CD4-positive, alpha-beta T cell (primary cell): ENCODE measurements at regions not wholly inside any gene's neighbourhood (a gene's known extent, or its start where the extent isn't known, plus 50 kb on each side); places are given as distances from the start of the nearest gene placed in this dataset.

Experiments
- ATAC-seq: fragments of 200-7000 bp; cut with Tn5 transposase; one replicate; pipeline ENCODE4 v1.10.0; 2022; ENCODE audit warnings: mild to moderate bottlenecking; ENCODE audit not compliant: poor library complexity
- CTCF ChIA-PET: fragments of 350-600 bp; sonication (Branson Sonifier 250); formaldehyde crosslinking; loops from one replicate; lab custom pipeline; 2021; ENCODE audit warnings: antibody characterized with exemption, inconsistent platforms; lab: Charles Lee
- POLR2A ChIA-PET: fragments of 350-600 bp; sonication (Branson Sonifier 250); formaldehyde crosslinking; loops from one replicate; lab custom pipeline; 2021; ENCODE audit warnings: antibody characterized with exemption, inconsistent platforms; lab: Charles Lee
- DNase-seq, 14 experiments: peaks; one replicate each; pipeline ENCODE4 v3.0.0-alpha.2; 2013 to 2020; ENCODE audit warnings: mixed read lengths in 2 of 14
- H3K27ac ChIP-seq, 2 donors: one replicate each; pipeline versions ENCODE4 v1.5.1 to v1.7.0; 2013; ENCODE audit warnings: low read length in 2 of 2, low read depth in 1 of 2, mild to moderate bottlenecking in 1 of 2
- H3K27me3 ChIP-seq, 2 experiments: 1 replicate in 1 of 2; 2 replicates in 1 of 2; pipeline versions ENCODE4 v1.6.1 to v1.7.0; 2013; ENCODE audit warnings: low read length in 2 of 2, control low read depth in 1 of 2, mild to moderate bottlenecking in 1 of 2, moderate library complexity in 1 of 2; ENCODE audit not compliant: insufficient read depth in 2 of 2, control insufficient read depth in 1 of 2
- H3K36me3 ChIP-seq: one replicate; pipeline ENCODE4 v1.6.1; 2013; ENCODE audit warnings: low read length, control low read depth; ENCODE audit not compliant: insufficient read depth
- H3K4me1 ChIP-seq: one replicate; pipeline ENCODE4 v1.6.1; 2013; ENCODE audit warnings: low read length, control low read depth; ENCODE audit not compliant: insufficient read depth
- H3K4me3 ChIP-seq: one replicate; pipeline ENCODE4 v1.5.1; 2013; ENCODE audit warnings: mild to moderate bottlenecking, low read length, moderate library complexity
- H3K9me3 ChIP-seq, 2 experiments: 1 replicate in 1 of 2; 2 replicates in 1 of 2; pipeline versions ENCODE4 v1.6.1 to v1.7.0; 2013; ENCODE audit warnings: low read length in 2 of 2, mild to moderate bottlenecking in 2 of 2, control low read depth in 1 of 2, moderate library complexity in 1 of 2; ENCODE audit not compliant: control insufficient read depth in 1 of 2, insufficient read depth in 1 of 2
- H3K27ac Mint-ChIP-seq: one replicate; pipeline ENCODE4 v1.8.0; 2020; ENCODE audit warnings: mixed read lengths
- H3K27me3 Mint-ChIP-seq: one replicate; pipeline ENCODE4 v1.8.0; 2021; ENCODE audit warnings: mixed read lengths
- H3K36me3 Mint-ChIP-seq: one replicate; pipeline ENCODE4 v1.8.0; 2021; ENCODE audit warnings: low read depth, mixed read lengths
- H3K4me1 Mint-ChIP-seq: one replicate; pipeline ENCODE4 v1.8.0; 2021; ENCODE audit warnings: low read depth, mixed read lengths
- H3K4me3 Mint-ChIP-seq: one replicate; pipeline ENCODE4 v1.8.0; 2020; ENCODE audit warnings: mild to moderate bottlenecking, mixed read lengths
- H3K9me3 Mint-ChIP-seq: one replicate; pipeline ENCODE4 v1.8.0; 2020; ENCODE audit warnings: mixed read lengths
- intact Hi-C, 2 experiments: fragments of 100-400 bp; cut with DNase I in 1 of 2; cut with micrococcal nuclease in 1 of 2; formaldehyde crosslinking; loops; one replicate each; pipeline versions ENCODE4 v1.15.1 to v1.9.0; 2023 to 2025; cut with DNase I, micrococcal nuclease
- TF ChIP-seq, protein P1 (sequence below): fragments of 200-600 bp; IDR thresholded peaks from one replicate; pipeline ENCODE4 v1.8.0; 2022; ENCODE audit warnings: antibody characterized with exemption, mild to moderate bottlenecking

DNA sequence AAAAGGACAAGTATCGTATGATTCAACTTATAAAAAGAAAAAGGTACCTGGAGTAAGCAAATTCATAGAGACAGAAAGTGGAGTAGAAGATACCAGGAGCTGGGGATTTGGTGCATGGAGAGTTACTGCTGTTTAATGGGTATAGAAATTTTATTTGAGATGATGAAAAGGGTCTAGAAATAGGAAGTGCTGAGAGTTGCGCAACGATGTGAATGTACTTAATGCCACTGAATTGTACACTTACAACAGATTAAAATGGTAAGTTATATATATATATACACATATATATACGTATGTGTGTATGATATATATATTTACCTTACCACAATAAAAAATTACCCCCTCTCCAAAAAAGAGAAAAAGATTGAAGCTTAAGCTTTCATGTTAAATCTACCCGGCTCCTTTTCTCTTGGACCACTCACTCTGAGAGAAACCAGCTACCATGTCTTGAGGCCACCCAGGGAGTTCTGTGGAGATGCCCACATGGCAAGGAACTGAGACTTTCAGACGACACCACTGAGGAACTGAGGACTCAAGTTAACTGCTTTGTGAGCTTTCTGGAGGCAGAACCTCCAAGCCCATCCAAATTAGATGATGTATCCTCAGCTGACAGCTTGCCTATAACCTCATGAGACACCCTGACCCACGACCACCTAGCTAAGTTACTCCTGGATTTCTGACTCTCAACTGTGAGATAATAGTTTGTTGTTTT is 130.0 kb upstream of the BTG1 start:
- peaks cover 29% of the 10 kb centered on the region for H3K4me1 Mint-ChIP-seq
- H3K36me3 Mint-ChIP-seq = no peaks in the 10 kb centered on the region
- Histone ChIP-seq H3K27me3 (no peaks in the 10 kb centered on the region), H3K4me3 (no peak overlapping the region), H3K9me3 (no peaks in the 10 kb centered on the region), H3K27ac (no peak overlapping the region), H3K36me3 (no peaks in the 10 kb centered on the region), H3K4me1 (no peaks in the 10 kb centered on the region)
- intact Hi-C loops = no loop called here
- POLR2A ChIA-PET = interaction anchor here (1.0 to 1.3 kb wide), 3 partner anchors 15 to 230 kb away, joined by 3 read pairs; partner anchors contain the start of gene BTG1
- no peaks in the 10 kb centered on the region for H3K9me3 Mint-ChIP-seq
- no peak overlapping the region for H3K27ac Mint-ChIP-seq
- DNase-seq (peak in 1 of 14 experiments; percentile 25), ATAC-seq (no peak)
- no peak overlapping the region for H3K4me3 Mint-ChIP-seq
- TF ChIP-seq, protein P1, sequence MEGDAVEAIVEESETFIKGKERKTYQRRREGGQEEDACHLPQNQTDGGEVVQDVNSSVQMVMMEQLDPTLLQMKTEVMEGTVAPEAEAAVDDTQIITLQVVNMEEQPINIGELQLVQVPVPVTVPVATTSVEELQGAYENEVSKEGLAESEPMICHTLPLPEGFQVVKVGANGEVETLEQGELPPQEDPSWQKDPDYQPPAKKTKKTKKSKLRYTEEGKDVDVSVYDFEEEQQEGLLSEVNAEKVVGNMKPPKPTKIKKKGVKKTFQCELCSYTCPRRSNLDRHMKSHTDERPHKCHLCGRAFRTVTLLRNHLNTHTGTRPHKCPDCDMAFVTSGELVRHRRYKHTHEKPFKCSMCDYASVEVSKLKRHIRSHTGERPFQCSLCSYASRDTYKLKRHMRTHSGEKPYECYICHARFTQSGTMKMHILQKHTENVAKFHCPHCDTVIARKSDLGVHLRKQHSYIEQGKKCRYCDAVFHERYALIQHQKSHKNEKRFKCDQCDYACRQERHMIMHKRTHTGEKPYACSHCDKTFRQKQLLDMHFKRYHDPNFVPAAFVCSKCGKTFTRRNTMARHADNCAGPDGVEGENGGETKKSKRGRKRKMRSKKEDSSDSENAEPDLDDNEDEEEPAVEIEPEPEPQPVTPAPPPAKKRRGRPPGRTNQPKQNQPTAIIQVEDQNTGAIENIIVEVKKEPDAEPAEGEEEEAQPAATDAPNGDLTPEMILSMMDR = no peak
- no peaks in the 10 kb centered on the region for H3K27me3 Mint-ChIP-seq
- CTCF ChIA-PET = no interaction called here

DNA sequence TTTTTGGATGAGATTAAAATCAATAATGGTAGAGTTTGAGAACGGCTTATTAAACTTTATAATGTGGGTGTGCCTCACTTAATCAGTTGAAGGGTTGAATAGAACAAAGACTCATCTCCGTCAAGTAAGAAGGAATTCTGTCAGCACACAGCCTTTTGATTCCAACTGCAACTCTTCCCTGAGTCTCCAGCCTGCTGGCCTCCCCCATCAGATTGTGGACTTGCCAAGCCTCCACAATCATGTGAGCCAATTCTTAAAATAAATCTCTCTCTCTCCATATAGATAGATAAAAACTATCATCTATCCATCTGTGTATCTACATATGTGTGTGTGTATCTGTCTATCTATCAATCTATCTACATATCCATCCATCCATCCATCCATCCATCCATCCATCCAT is 127.4 kb upstream of the BTG1 start:
- H3K4me1 Mint-ChIP-seq = peaks cover 18% of the 10 kb centered on the region
- Histone ChIP-seq H3K27me3 (no peaks in the 10 kb centered on the region), H3K9me3 (no peaks in the 10 kb centered on the region), H3K27ac (no peak overlapping the region), H3K4me1 (no peaks in the 10 kb centered on the region), H3K4me3 (no peak overlapping the region), H3K36me3 (no peaks in the 10 kb centered on the region)
- intact Hi-C loops = no loop called here
- no peaks in the 10 kb centered on the region for H3K9me3 Mint-ChIP-seq
- CTCF ChIA-PET = no interaction called here
- TF ChIP-seq, protein P1 = no peak
- ATAC-seq = no peak
- no peak overlapping the region for H3K27ac Mint-ChIP-seq
- POLR2A ChIA-PET = no interaction called here
- no peak overlapping the region for H3K4me3 Mint-ChIP-seq
- no peaks in the 10 kb centered on the region for H3K36me3 Mint-ChIP-seq
- DNase-seq = no peak
- no peaks in the 10 kb centered on the region for H3K27me3 Mint-ChIP-seq

DNA sequence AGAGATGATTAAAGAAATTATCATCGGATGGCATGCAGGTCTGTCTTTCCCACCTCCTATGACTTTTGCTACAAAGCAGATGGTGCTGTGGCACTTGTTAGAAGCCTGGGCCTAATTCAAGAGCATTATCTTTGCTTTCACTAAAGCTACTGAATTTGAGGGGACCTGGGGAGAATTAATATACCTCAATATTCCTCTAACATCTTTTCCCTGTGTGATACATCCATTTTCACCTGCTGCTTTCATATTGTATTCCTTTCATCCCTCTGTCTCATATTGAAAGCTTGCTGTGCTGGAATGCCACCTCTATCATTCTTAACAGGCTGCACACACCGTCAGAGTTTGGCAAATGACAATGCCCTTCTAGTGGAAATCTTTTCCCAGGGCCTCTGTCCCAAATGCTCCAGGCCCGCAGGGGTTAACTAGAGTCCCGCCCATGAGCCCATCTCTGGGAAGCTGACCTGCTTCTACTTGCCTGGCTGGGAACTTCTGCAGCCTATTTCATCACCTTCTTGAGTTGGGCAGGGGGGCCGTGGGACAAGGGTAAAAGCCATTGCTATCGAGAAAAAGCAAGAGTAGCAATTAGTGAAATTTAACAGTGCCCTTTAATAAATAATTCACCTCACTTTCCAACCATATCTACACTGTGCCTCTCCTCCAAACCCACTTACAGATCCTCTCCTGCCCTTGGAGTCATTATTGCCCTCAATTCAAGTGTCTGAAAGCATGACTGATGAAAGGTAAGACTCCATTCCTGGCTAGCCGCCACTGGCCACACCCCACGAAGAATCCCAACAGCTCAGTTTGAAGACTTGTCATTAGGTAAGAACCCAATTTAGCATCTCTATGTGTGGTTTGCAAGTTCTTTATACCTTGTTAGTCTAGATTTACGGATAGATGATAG is 126.7 kb upstream of the BTG1 start:
- Histone ChIP-seq H3K27ac (no peak overlapping the region), H3K36me3 (no peaks in the 10 kb centered on the region), H3K4me3 (no peak overlapping the region), H3K4me1 (no peaks in the 10 kb centered on the region), H3K9me3 (no peaks in the 10 kb centered on the region), H3K27me3 (no peaks in the 10 kb centered on the region)
- intact Hi-C loops = no loop called here
- ChIA-PET POLR2A (interaction anchor here (1.6 kb wide), 1 partner anchor 126 kb away, joined by 6 read pairs; the partner anchor contains the start of gene BTG1), CTCF (no interaction called here)
- no peaks in the 10 kb centered on the region for H3K27me3 Mint-ChIP-seq
- DNase-seq = no peak
- H3K36me3 Mint-ChIP-seq = no peaks in the 10 kb centered on the region
- H3K9me3 Mint-ChIP-seq = no peaks in the 10 kb centered on the region
- H3K4me3 Mint-ChIP-seq = no peak overlapping the region
- no peak for ATAC-seq
- H3K4me1 Mint-ChIP-seq = peaks cover 14% of the 10 kb centered on the region
- no peak overlapping the region for H3K27ac Mint-ChIP-seq
- TF ChIP-seq, protein P1 = no peak
